HG03039 (cell line): ENCODE measurements at regions not wholly inside any gene's neighbourhood (a gene's known extent, or its start where the extent isn't known, plus 50 kb on each side); places are given as distances from the start of the nearest gene placed in this dataset.

Source experiments
- ATAC-seq: cut with Tn5 transposase; IDR thresholded peaks from one replicate; pipeline ENCODE4 v1.9.1; 2021; ENCODE audit warnings: mild to moderate bottlenecking, moderate library complexity; ENCODE audit not compliant: unreplicated experiment

DNA sequence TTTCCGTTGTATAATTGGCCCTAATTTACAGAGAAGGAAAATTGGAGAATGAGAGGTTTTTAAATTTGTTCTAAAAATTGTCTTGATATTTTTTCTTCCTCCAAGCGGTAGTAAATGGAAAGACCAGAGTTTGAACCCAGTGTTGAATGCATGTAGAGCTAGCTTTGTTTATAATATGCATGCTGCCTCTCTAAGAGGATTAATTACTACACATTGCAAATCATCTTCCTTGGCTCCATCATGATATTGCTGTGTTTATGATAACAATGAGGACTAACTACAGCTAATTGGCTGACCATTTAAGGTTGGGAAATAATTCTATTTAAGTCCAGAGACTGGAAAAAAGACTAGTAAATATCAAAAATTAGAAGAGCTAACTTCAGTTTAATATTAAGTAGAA lies 338.5 kb downstream of the PLK2 start:
- no peak for ATAC-seq

DNA sequence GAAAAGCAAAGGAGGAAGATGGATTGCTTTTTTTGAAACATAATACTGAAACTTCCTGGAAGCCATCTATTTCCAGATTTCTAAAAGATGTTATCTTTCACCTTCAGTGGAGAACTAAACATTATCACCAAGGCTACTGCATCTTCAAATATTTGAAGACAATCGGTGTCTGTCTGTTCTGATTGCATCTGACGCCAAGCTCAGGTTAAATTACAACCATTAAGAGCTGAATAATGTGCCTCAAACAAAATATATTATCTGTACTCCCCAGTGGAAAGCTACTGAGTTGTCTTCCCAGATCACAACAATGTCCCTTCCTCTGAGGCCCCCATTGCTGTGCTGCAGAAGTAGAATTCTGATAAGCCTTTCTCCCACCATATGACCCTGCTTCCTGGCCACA lies 342.3 kb downstream of the PLK2 start:
- ATAC-seq, result no peak

GRCh38 chr5:58116346-58116745 lies 343.5 kb downstream of the PLK2 start:
- ATAC-seq, result no peak

- no peak for ATAC-seq
Measured at GRCh38 chr5:58115811-58116210, 344.1 kb downstream of the PLK2 start.

DNA sequence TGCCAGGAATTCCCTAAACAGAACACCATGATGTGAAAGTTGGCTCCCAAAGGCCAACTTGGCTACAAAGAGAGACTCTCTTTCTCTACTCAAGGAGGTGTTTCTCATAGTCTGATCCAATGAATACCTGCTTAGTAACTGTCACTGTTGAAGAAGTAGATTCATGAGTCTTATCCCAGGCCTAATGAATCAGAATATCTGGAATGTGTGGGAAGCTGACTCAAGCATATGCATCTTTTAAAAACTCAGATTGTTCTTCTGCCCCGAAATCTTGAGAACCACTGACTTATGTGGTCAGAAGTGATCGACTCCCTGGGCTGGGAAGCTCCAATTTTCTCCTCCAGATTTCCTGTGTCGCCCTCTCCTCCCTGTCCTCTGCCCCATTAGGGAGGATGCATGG lies 345.6 kb downstream of the PLK2 start:
- ATAC-seq, result no peak

DNA sequence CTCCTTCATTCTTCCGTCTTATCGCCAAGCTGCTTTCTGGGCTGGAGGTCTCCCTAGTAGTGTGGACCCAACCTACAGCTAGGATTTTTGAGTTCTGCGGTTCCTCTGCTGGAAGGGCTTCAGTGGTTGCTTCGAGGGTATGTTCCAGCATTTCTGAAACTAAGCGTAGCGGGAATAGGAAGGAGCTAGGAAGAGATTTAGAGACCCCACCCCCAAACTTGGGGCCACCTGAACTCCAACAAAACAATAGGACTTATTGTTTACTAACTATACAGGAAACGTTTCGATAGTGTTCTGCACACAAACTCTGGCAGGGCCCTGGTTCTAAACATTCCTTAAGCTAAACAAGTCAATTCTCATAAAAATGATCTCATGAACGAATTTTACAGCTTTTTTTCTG lies 346.7 kb downstream of the PLK2 start:
- ATAC-seq, result no peak

- ATAC-seq, result no peak
Measured at GRCh38 chr5:58108511-58108910, 351.4 kb downstream of the PLK2 start.

DNA sequence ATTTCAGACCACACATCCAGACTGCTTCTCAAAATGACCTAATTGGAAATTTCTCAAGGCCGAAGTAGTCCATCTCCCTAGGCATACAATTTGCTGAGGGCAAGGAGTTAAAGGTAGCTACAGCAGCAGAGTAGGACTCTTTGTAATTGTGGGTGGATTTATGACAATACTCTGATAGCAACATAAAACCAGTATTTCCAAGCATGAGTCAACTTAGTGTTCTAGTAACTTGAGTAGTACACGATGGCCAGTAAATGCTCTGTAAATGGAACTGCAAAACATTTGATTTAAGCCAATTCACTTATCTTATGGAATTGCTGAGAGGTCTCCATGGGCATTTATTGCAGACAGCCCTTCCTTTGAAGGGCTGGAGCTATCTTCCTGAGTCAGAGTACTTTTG lies 352.2 kb downstream of the PLK2 start:
- no peak for ATAC-seq

DNA sequence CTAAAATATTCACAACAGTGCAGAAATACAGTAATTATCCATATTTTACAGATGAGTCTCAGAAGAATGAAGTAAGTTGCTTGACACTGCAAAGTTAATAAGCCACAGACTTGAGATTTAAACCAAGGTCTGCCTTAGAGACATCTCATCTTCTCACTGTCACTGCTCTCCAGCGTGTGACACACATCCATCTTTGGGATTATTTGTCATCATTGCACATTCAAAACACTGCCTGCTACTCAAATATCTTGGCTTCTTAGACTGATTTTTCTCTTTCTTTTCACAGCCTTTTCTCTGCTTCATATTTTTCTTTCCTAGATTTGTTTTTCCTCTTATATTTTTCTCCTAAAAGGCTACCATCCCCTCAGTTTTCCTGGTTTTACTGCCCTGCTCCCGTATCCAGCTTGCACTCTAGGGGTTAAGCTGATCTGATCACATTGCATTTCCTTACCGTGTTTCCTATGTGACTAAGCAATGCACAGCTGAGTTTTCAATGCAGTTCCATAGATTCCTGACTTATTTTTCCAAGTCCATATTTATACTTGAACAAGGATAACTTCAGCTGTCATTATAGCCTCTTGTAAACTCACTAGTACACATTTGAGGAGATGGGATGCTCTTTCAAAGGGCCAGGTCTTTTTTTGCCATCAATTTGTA lies 353.0 kb downstream of the PLK2 start:
- no peak for ATAC-seq

DNA sequence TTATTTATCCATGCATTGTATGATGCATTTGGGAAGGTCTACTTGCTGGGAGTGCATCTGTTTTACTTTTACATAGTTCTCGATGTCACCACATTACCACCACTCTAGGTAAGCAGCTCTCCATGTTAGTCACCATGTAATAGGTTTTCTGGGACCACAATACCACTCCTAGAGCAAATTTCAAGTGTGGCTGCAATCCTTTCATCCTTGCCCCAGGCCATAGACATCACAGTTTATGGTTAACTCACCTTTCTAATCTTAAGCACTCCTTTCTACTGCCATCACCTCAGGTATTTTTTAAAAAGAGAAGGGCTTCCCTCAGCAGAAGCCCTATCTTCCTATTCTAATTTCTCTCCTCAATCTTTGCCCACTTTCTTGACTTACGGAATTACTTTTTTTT lies 354.1 kb downstream of the PLK2 start:
- no peak for ATAC-seq

- no peak for ATAC-seq
Measured at GRCh38 chr5:58099257-58099656, 360.6 kb downstream of the PLK2 start.

- ATAC-seq, result no peak
Measured at GRCh38 chr5:58094031-58094430, 365.9 kb downstream of the PLK2 start.

DNA sequence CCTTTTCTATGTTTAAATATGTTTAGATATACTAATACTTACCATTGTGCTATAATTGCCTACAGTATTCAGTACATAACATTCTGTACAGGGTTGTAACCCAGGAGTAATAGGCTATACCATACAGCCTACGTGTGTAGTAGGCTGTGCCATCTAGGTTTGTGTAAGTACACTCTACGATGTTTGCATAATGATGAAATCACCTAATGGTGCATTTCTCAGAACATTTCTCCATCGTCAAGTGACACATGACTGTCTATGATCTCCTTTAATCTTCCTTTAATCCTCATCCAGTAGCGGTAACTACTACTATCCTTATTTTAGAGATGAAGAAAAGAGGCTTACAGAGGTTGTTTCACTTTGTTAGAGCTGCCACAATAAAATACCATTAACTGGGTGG lies 369.2 kb downstream of the PLK2 start:
- ATAC-seq, result no peak

DNA sequence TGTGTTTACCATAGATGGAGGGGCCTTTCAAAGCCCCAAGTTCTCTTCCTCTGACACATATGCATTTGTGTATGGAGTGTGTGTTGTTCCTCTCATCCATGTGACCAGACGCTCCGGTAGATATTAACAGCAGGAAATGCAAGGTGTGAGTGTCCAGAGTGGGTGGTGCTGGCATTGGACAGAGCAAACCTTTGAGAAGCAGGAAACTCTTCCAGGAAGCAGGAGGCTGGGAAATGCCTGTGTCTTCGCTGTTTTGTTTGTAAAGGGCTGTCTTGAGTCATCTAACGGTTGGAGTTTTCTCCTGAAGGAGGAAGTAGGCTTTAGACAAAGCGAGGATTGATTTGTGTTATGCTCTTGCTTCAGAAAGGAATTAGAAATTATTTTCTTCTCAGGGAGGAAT lies 370.9 kb downstream of the PLK2 start:
- no peak for ATAC-seq

DNA sequence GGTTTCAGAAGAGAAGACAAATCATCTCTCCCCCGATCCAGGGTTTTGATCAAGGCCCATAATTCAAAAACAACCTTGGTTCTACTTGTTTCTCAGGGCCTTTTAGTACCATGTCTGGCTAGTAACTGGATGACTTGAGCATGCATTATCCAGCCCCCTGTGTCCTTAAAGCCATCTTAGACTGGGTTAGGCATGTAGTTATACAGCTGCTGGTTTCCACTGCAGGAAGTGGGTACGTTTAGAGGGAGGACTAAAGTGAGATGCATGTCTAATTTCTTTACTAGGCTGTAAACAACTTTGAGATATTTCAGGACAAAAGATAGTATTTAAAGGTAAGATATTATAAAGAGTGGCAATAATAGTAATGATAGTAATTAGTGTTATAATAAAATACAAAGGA lies 372.0 kb downstream of the PLK2 start:
- no peak for ATAC-seq

DNA sequence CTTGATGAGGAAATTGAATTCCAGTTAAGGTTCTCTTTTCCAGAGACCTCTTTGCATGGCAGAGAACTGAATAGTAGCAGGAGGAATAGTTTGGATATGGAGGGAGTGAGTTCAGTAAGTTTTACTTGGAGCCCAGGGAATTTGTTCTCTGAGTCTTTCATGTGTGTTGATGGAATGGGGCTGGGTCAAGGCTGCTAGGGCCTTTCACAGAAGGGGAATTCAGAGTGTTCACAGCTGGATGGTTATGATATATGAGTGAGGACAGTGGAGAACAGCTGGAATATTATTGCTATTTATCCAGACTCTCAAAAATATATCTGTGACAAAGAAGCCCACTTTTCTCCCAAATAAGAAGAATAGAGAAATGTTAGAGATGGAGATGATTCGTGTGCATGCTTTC lies 372.8 kb downstream of the PLK2 start:
- no peak for ATAC-seq

GRCh38 chr5:58085800-58086199 lies 374.1 kb downstream of the PLK2 start:
- no peak for ATAC-seq

DNA sequence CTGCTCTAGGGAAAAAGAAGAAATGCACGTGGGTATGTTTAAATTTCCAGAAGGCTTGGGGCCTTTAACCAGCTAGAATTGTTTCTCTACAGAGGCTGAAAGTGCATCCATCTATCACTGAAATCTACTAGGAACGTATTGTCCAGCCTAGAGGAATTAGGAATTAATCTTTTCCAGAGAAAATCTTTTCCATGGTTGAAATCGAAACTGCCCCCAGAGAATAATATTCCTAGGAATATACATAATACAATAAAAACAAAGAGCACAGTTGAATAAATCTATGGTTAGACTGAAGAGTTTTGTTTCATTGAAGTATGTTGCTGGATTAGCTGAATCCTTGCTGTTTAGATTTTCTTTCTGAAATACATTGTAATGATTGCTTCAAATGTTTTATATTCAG lies 378.5 kb downstream of the PLK2 start:
- ATAC-seq, result no peak

DNA sequence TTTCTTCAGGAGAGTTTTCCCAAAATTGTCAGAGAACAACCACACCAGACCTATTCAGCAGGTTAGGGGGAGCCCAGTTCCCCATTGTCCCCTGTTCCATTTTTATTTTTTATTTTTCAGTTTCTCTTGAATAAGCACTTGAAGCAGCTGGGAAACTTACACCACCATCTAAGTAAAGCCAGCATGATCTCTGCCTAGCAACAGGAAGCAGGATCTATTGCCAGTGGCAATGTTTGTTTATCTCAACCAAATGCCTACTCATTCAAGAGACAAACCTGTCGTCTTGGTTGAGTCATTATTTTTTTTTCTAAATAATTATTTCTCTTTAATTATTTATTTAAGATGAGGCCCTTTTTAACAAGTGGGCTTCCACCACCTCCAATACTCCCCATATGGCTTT lies 379.3 kb downstream of the PLK2 start:
- ATAC-seq, result no peak

GRCh38 chr5:58077966-58078365 lies 381.9 kb downstream of the PLK2 start:
- no peak for ATAC-seq

DNA sequence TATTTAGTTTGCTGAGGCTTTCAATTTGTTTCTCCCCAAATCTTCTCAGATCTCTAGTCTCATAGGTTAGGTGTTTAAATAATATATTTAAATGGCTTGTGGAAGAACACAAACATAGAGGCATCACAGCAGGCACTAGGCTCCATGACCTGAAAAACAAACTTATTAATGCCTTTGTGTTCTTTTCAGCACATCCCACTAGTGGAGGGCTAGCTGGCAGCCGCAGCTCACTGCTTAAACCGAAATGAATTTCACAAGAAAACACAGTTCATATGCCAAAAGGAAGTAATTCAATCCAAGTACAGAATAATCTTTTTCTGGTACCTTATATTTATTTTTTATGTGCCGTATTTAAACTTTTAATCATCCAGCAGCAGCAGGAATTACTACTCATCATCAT lies 382.5 kb downstream of the PLK2 start:
- no peak for ATAC-seq

DNA sequence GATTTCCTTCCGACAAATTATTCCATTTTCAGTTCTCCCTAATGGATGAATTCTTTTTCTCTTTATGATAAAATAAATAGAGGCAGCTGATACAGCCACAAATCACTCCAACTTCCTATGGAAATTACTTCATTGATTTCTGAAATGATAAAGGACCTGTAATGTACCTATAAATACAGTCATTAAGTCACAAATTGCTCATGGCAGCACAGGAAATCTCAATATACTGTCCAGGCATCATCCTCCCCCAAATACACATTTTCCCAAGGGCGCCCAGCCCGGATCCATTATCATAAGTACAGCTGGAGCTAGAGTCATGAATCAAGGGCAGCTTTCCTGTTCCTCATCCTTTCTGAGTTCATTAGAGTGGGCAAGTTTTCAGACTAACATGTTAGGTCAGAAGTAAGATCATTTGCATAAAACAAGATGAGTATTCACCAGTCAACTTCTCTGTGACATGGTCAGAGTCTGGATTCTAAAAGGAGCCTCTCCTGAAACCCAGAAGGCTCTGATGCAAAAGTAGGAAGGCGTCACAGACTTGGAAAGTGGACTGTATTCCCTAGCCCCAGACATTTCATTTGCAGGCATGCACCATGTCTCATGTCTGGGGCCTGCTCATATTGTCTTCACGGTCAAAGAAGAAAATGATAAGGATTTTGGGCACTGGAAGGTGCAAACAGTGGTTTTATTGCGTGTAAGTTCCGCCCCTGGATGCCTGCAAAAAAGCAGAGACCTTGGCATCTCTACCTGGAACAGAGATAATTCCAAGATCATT lies 383.2 kb downstream of the PLK2 start:
- no peak for ATAC-seq

GRCh38 chr5:58075907-58076306 lies 384.0 kb downstream of the PLK2 start:
- ATAC-seq, result no peak
